ENCODE measurements at regions not wholly inside any gene's neighbourhood (a gene's known extent, or its start where the extent isn't known, plus 50 kb on each side); places are given as distances from the start of the nearest gene placed in this dataset.
"Not testable (repeated sequence)": the region's sequence is repeated elsewhere in the genome, so short reads cannot be mapped to it uniquely, and the experiment has no call there.

DNA sequence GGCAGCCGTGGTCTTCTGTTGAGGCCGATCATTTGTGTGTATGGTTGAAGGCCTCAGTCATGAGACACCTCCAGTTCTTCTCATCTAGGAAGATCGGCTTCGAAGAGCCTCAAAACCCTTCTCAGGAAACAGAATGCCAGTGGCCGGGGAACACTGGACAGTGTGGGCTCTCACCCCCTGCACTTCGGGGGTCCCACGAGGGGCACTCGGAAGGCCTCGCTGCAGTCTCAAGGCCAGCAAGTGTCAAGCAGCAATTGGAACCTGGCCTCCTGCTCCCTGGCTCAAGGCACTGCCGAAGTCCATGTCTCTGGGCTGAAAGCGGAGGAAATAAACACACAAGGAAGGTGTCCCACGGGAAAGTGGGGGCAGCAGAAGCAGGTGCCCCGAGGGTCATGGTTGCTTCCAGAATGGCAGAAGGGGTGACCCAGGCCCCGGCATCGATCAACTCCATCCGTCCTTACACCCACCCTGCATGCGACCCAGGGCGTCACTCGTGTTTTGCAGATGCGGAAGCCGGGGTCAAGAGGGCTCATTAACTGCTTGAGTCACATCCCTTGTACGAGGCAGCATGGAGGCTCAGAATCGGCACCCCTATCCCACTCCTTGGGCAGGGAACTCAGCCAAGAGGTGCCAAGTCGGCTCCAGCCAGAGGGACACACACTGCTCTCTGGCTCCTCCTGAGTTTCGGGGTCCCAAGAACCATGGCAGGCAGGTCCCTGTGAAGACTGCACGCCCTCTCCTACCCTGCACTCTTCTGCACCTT, 231.3 kb upstream of the SHH start:
- H3K27me3 ChIP-seq (ENCODE audit: low read depth, low read length), result no peaks in the 10 kb centered on the region
- no peak overlapping the region for H3K4me3 ChIP-seq (ENCODE audit: low read depth in 1 of 2, low read length in 2 of 2)

GRCh38 chr7:156041398-156041797, 229.1 kb upstream of the SHH start:
- H3K27ac ChIP-seq (ENCODE audit: low read length), result no peak overlapping the region
- H3K36me3 ChIP-seq (ENCODE audit: control insufficient read depth in 1 of 2, insufficient read depth in 2 of 2, low read length in 2 of 2), result no peaks in the 10 kb centered on the region
- H3K9me3 ChIP-seq (ENCODE audit: control insufficient read depth in 1 of 2, low read length in 2 of 2), result peaks cover 0 to 1% of the 10 kb centered on the region in 2 donors
- no peak overlapping the region for H3K4me3 ChIP-seq (ENCODE audit: low read depth in 1 of 2, low read length in 2 of 2)
- H3K27me3 ChIP-seq (ENCODE audit: low read depth, low read length), result no peaks in the 10 kb centered on the region
- no peaks in the 10 kb centered on the region for H3K4me1 ChIP-seq (ENCODE audit: control insufficient read depth in 1 of 2, insufficient read depth in 2 of 2, low read length in 2 of 2)

More for the DNA sequence above, 231.3 kb upstream of the SHH start:
- Histone ChIP-seq H3K4me1 (ENCODE audit: control insufficient read depth in 1 of 2, insufficient read depth in 2 of 2, low read length in 2 of 2) (no peaks in the 10 kb centered on the region), H3K36me3 (ENCODE audit: control insufficient read depth in 1 of 2, insufficient read depth in 2 of 2, low read length in 2 of 2) (no peaks in the 10 kb centered on the region), H3K9me3 (ENCODE audit: control insufficient read depth in 1 of 2, low read length in 2 of 2) (peaks cover 0 to 12% of the 10 kb centered on the region in 2 donors), H3K27ac (ENCODE audit: low read length) (no peak overlapping the region)

DNA sequence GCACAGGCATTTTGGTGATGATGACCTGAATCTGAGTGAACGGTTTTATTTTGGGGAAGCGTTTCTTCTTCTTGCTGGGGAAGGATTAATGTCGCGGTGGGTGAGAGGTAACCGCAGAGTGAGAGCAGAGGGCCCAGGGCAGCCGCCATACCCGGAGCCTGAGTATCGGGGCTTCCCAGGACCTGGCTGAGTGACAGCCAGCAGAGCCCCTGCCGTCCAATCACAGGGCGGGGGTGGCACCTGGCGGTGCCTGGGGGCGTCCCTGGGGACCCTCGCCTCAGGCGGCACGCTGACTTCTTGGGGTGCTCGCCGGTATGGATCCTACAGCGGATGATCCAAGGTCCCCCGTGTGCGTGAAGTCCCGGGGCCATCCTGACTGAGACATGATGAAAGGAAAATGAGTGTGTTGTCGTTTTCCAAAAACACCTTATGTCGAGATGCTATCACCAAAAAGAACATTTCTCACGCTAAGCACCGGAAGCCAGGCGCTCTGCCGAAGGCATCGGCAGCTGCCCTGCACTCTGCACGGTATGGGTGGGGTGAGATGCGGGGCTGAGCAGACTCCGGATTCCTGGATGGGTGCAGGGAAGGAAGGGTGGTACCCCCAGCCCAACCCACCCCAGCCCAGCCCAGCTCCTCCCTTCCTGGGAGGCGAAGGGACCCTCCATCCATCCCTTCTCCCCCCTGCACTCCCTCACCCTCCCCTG, 227.9 kb upstream of the SHH start:
- Histone ChIP-seq H3K27me3 (ENCODE audit: low read depth, low read length) (no peaks in the 10 kb centered on the region), H3K36me3 (ENCODE audit: control insufficient read depth in 1 of 2, insufficient read depth in 2 of 2, low read length in 2 of 2) (no peaks in the 10 kb centered on the region), H3K4me3 (ENCODE audit: low read depth in 1 of 2, low read length in 2 of 2) (no peak overlapping the region), H3K4me1 (ENCODE audit: control insufficient read depth in 1 of 2, insufficient read depth in 2 of 2, low read length in 2 of 2) (no peaks in the 10 kb centered on the region), H3K27ac (ENCODE audit: low read length) (no peak overlapping the region), H3K9me3 (ENCODE audit: control insufficient read depth in 1 of 2, low read length in 2 of 2) (no peaks in the 10 kb centered on the region)

DNA sequence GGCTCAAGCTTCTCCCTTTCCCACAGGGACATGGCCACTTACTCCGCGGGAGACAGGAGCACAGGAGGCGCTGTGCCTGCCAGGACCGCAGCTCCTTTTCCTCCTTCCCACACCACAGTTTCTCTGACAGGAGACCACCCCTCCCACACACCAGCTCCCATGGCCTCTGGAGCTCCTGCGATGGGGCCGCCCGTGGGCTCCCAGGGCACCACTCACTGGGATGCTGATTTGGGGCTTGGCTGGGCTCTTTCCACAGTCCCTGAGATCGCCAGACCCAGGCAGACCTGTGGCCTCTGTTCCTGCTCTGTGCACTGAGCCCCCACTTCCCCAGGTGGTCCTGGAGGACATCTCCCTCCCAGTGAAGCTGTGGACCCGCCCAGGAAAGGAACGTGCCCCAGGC, 226.9 kb upstream of the SHH start:
- Histone ChIP-seq H3K9me3 (ENCODE audit: control insufficient read depth in 1 of 2, low read length in 2 of 2) (no peaks in the 10 kb centered on the region), H3K27ac (ENCODE audit: low read length) (no peak overlapping the region), H3K36me3 (ENCODE audit: control insufficient read depth in 1 of 2, insufficient read depth in 2 of 2, low read length in 2 of 2) (no peaks in the 10 kb centered on the region)

DNA sequence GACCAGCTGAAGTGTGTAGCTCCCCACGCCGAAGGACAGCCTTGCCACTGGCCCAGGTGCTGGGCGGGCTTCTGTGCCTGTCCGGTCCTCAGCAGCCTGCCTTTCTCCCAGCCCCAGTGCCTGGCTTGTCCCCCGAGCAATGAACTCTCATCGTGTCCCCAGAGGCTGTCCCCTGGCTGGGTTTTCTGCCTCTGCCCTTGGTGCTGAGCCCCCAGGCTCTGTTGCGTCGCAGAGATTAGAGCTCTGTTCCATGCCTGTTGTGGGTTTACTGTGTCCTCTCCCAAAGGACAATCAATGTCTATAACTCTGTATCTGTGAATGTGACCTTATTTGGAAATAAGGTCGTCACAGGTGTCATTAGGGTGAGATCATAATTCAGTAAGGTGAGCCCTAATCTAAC, 226.1 kb upstream of the SHH start:
- Histone ChIP-seq H3K9me3 (ENCODE audit: control insufficient read depth in 1 of 2, low read length in 2 of 2) (peaks cover 0 to 3% of the 10 kb centered on the region in 2 donors), H3K27ac (ENCODE audit: low read length) (no peak overlapping the region), H3K4me1 (ENCODE audit: control insufficient read depth in 1 of 2, insufficient read depth in 2 of 2, low read length in 2 of 2) (no peaks in the 10 kb centered on the region), H3K4me3 (ENCODE audit: low read depth in 1 of 2, low read length in 2 of 2) (no peak overlapping the region), H3K36me3 (ENCODE audit: control insufficient read depth in 1 of 2, insufficient read depth in 2 of 2, low read length in 2 of 2) (no peaks in the 10 kb centered on the region), H3K27me3 (ENCODE audit: low read depth, low read length) (no peaks in the 10 kb centered on the region)

More for the DNA sequence above, 226.9 kb upstream of the SHH start:
- no peaks in the 10 kb centered on the region for H3K27me3 ChIP-seq (ENCODE audit: low read depth, low read length)
- no peaks in the 10 kb centered on the region for H3K4me1 ChIP-seq (ENCODE audit: control insufficient read depth in 1 of 2, insufficient read depth in 2 of 2, low read length in 2 of 2)
- H3K4me3 ChIP-seq (ENCODE audit: low read depth in 1 of 2, low read length in 2 of 2), result no peak overlapping the region

- no peak overlapping the region for H3K4me3 ChIP-seq (ENCODE audit: low read depth in 1 of 2, low read length in 2 of 2)
Observed at GRCh38 chr7:156036153-156036552, 223.9 kb upstream of the SHH start.

DNA sequence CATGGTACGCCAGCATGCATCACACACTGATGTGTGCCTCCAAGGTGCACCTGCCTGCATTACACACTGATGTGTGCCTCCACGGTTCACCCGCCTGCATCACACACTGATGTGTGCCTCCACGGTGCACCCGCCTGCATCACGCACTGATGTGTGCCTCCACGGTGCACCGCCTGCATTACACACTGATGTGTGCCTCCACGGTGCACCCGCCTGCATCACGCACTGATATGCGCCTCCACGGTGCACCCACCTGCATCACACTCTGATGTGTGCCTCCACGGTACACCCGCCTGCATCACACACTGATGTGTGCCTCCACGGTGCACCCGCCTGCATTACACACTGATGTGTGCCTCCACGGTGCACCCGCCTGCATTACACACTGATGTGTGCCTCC, 223.1 kb upstream of the SHH start:
- H3K4me3 ChIP-seq (ENCODE audit: low read depth in 1 of 2, low read length in 2 of 2); H3K27me3 ChIP-seq (ENCODE audit: low read depth, low read length); H3K4me1 ChIP-seq (ENCODE audit: control insufficient read depth in 1 of 2, insufficient read depth in 2 of 2, low read length in 2 of 2); H3K36me3 ChIP-seq (ENCODE audit: control insufficient read depth in 1 of 2, insufficient read depth in 2 of 2, low read length in 2 of 2); H3K27ac ChIP-seq (ENCODE audit: low read length); H3K9me3 ChIP-seq (ENCODE audit: control insufficient read depth in 1 of 2, low read length in 2 of 2): not testable (repeated sequence)

More at GRCh38 chr7:156036153-156036552, 223.9 kb upstream of the SHH start:
- Histone ChIP-seq H3K9me3 (ENCODE audit: control insufficient read depth in 1 of 2, low read length in 2 of 2) (peaks cover 3% of the 10 kb centered on the region in 2 donors), H3K27me3 (ENCODE audit: low read depth, low read length) (no peaks in the 10 kb centered on the region), H3K4me1 (ENCODE audit: control insufficient read depth in 1 of 2, insufficient read depth in 2 of 2, low read length in 2 of 2) (no peaks in the 10 kb centered on the region), H3K27ac (ENCODE audit: low read length) (no peak overlapping the region), H3K36me3 (ENCODE audit: control insufficient read depth in 1 of 2, insufficient read depth in 2 of 2, low read length in 2 of 2) (no peaks in the 10 kb centered on the region)

DNA sequence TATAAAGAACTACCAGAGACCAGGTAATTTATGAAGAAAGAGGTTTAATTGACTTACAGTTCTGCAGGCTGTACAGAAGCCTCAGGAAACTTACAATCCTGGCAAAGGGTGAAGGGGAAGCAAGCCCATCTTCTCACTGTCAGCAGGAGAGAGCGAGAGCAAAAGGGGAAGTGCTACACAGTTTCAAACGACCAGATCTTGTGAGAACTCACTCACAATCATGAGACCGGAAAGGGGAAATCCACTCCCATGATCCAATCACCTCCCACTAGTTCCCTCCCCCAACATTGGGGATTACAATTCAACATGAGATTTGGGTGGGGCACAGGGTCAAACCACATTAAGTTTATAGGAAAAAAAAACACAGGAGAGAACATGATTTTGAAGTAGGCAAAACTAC, 222.1 kb upstream of the SHH start:
- H3K9me3 ChIP-seq (ENCODE audit: control insufficient read depth in 1 of 2, low read length in 2 of 2), result peaks cover 3% of the 10 kb centered on the region in 2 donors
- H3K27me3 ChIP-seq (ENCODE audit: low read depth, low read length), result no peaks in the 10 kb centered on the region
- H3K36me3 ChIP-seq (ENCODE audit: control insufficient read depth in 1 of 2, insufficient read depth in 2 of 2, low read length in 2 of 2), result no peaks in the 10 kb centered on the region
- H3K27ac ChIP-seq (ENCODE audit: low read length), result no peak overlapping the region
- H3K4me3 ChIP-seq (ENCODE audit: low read depth in 1 of 2, low read length in 2 of 2), result no peak overlapping the region
- no peaks in the 10 kb centered on the region for H3K4me1 ChIP-seq (ENCODE audit: control insufficient read depth in 1 of 2, insufficient read depth in 2 of 2, low read length in 2 of 2)

DNA sequence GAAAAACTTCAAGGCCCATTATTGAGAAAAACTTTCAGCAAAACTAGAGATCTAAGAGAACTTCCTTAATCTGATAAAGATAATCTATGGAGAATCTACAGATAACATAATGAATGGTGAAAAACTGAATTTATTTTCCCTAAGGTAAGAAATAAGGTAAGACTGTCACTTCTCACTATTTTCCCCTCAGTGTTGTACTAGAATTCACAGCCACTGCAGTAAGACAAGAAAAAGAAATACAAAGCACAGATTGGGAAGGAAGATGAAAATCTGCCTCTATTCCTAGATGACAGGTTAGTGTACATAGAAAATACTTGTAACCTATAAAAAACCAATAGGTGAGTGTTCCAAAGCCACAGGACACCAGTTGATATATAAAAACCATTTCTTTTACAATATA, 220.7 kb upstream of the SHH start:
- Histone ChIP-seq H3K4me3 (ENCODE audit: low read depth in 1 of 2, low read length in 2 of 2) (no peak overlapping the region), H3K4me1 (ENCODE audit: control insufficient read depth in 1 of 2, insufficient read depth in 2 of 2, low read length in 2 of 2) (no peaks in the 10 kb centered on the region), H3K9me3 (ENCODE audit: control insufficient read depth in 1 of 2, low read length in 2 of 2) (peaks cover 3% of the 10 kb centered on the region in 2 donors), H3K27ac (ENCODE audit: low read length) (no peak overlapping the region), H3K36me3 (ENCODE audit: control insufficient read depth in 1 of 2, insufficient read depth in 2 of 2, low read length in 2 of 2) (no peaks in the 10 kb centered on the region), H3K27me3 (ENCODE audit: low read depth, low read length) (no peaks in the 10 kb centered on the region)

DNA sequence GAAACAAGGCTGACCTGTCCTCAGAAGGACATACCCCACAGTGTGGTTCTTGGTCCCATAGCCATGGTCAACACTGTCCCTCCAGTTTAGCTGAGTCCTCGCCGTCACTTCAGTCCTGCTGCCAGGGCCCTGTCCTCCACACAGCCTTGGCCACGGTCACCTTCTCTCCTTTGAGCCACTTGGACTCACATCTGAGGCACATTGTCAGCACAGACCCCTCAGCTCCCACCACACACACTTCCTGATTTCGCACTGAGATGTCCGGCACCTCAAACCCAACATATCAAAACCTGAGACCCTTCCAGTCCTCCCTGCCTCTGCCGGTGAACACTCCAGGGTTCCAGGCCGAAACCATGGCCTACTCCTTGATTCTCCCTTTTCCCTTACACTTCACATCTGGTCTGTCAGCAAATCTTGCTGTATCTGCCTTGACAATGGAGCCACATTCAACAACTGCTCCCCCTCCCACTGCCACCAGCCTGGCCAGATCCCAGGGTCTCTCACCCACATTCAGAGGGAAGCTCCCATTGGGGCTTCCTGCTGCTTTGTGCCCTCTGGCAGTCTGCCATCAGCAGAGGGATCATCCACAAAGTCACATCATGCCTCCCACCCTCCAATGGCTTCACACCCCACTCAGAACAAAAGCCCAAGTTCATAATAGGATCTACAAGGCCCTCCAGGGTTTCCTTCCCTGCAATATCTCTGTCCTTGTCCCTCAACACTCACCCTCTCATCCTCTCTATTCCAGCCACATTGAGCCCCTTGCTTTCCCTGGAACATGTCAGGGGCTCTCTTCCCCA, 219.6 kb upstream of the SHH start:
- no peaks in the 10 kb centered on the region for H3K27me3 ChIP-seq (ENCODE audit: low read depth, low read length)

DNA sequence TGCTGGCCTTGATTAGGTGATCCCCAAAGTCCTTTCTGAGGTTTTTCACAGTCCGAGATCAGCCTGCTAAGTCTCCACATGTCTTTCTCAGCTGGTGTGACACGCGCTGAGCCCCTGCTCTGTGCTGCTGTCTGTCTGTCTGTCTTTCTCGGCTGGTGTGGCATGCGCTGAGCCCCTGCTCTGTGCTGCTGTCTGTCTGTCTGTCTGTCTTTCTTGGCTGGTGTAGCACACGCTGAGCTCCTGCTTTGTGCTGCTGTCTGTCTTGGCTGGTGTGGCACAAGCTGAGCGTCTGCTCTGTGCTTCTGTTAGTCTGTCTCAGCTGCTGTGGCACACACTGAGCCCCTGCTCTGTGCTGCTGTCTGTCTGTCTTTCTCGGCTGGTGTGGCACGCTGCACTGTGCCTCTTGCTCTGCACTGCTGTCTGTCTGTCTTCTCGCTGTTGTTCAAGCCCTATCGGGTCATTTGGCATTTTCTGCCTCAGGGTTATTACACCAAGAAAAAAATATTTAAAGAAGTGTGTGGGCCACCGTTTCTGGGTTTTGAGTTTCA, 217.3 kb upstream of the SHH start:
- H3K4me1 ChIP-seq (ENCODE audit: control insufficient read depth in 1 of 2, insufficient read depth in 2 of 2, low read length in 2 of 2), result no peaks in the 10 kb centered on the region
- H3K36me3 ChIP-seq (ENCODE audit: control insufficient read depth in 1 of 2, insufficient read depth in 2 of 2, low read length in 2 of 2), result no peaks in the 10 kb centered on the region
- no peak overlapping the region for H3K27ac ChIP-seq (ENCODE audit: low read length)
- no peak overlapping the region for H3K4me3 ChIP-seq (ENCODE audit: low read depth in 1 of 2, low read length in 2 of 2)
- no peaks in the 10 kb centered on the region for H3K27me3 ChIP-seq (ENCODE audit: low read depth, low read length)
- H3K9me3 ChIP-seq (ENCODE audit: control insufficient read depth in 1 of 2, low read length in 2 of 2), result peaks cover 3% of the 10 kb centered on the region in 2 donors

More for the DNA sequence above, 219.6 kb upstream of the SHH start:
- H3K9me3 ChIP-seq (ENCODE audit: control insufficient read depth in 1 of 2, low read length in 2 of 2), result peaks cover 3% of the 10 kb centered on the region in 2 donors
- no peaks in the 10 kb centered on the region for H3K4me1 ChIP-seq (ENCODE audit: control insufficient read depth in 1 of 2, insufficient read depth in 2 of 2, low read length in 2 of 2)
- no peaks in the 10 kb centered on the region for H3K36me3 ChIP-seq (ENCODE audit: control insufficient read depth in 1 of 2, insufficient read depth in 2 of 2, low read length in 2 of 2)
- no peak overlapping the region for H3K4me3 ChIP-seq (ENCODE audit: low read depth in 1 of 2, low read length in 2 of 2)
- H3K27ac ChIP-seq (ENCODE audit: low read length), result no peak overlapping the region
